ENCODE measurements at regions not wholly inside any gene's neighbourhood (a gene's known extent, or its start where the extent isn't known, plus 50 kb on each side); places are given as distances from the start of the nearest gene placed in this dataset.
A peak's percentile ranks its signal among the peaks of the same experiment; 100 is the strongest.

- H3K4me3 ChIP-seq (replicated peaks in 1 of 2; ENCODE audit: low read depth in 2 of 2, low read length in 2 of 2), result no peak overlapping the region
- no peak for DNase-seq (ENCODE audit: low read depth in 2 of 2)
- no peak for TF ChIP-seq CTCF (IDR thresholded peaks at IDR 0.05; ENCODE audit: low read depth, low read length)
Measured at GRCh38 chr2:30382995-30383394, 64.1 kb upstream of the LCLAT1 start.

GRCh38 chr2:30385327-30385726 is 61.7 kb upstream of the LCLAT1 start:
- TF ChIP-seq CTCF (IDR thresholded peaks at IDR 0.05; ENCODE audit: low read depth, low read length), result no peak

DNA sequence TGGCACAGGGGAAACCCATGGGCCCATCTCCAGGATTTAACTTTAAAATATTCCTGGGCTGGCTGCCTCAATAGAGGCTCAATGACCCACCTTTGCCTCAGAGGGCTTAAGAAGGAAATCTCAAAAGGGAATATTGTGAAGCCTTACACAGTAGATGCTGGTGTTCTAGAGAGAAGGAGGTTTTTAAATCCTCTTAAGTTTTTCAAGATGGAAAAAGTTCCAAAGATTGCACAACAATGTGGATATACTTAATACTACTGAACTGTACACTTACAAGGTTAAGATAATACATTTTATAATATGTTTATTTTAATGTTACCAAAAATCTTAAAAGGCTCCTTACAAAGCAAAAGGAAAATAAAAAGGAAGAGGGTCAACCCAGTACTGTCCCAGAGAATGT is 54.9 kb upstream of the LCLAT1 start:
- H3K4me3 ChIP-seq (replicated peaks in 1 of 2; ENCODE audit: low read depth in 2 of 2, low read length in 2 of 2), result no peak overlapping the region
- DNase-seq (ENCODE audit: low read depth in 2 of 2), result no peak
- TF ChIP-seq CTCF (IDR thresholded peaks at IDR 0.05; ENCODE audit: low read depth, low read length), result no peak

More at GRCh38 chr2:30385327-30385726, 61.7 kb upstream of the LCLAT1 start:
- no peak overlapping the region for H3K4me3 ChIP-seq (replicated peaks in 1 of 2; ENCODE audit: low read depth in 2 of 2, low read length in 2 of 2)
- peak; percentile 49 to 51 for DNase-seq (ENCODE audit: low read depth in 2 of 2)

GRCh38 chr2:30393510-30393909 is 53.5 kb upstream of the LCLAT1 start:
- no peak overlapping the region for H3K4me3 ChIP-seq (replicated peaks in 1 of 2; ENCODE audit: low read depth in 2 of 2, low read length in 2 of 2)
- no peak for TF ChIP-seq CTCF (IDR thresholded peaks at IDR 0.05; ENCODE audit: low read depth, low read length)
- no peak for DNase-seq (ENCODE audit: low read depth in 2 of 2)

- no peak for TF ChIP-seq CTCF (IDR thresholded peaks at IDR 0.05; ENCODE audit: low read depth, low read length)
- no peak overlapping the region for H3K4me3 ChIP-seq (replicated peaks in 1 of 2; ENCODE audit: low read depth in 2 of 2, low read length in 2 of 2)
- no peak for DNase-seq (ENCODE audit: low read depth in 2 of 2)
Measured at GRCh38 chr2:30394096-30394495, 53.0 kb upstream of the LCLAT1 start.

DNA sequence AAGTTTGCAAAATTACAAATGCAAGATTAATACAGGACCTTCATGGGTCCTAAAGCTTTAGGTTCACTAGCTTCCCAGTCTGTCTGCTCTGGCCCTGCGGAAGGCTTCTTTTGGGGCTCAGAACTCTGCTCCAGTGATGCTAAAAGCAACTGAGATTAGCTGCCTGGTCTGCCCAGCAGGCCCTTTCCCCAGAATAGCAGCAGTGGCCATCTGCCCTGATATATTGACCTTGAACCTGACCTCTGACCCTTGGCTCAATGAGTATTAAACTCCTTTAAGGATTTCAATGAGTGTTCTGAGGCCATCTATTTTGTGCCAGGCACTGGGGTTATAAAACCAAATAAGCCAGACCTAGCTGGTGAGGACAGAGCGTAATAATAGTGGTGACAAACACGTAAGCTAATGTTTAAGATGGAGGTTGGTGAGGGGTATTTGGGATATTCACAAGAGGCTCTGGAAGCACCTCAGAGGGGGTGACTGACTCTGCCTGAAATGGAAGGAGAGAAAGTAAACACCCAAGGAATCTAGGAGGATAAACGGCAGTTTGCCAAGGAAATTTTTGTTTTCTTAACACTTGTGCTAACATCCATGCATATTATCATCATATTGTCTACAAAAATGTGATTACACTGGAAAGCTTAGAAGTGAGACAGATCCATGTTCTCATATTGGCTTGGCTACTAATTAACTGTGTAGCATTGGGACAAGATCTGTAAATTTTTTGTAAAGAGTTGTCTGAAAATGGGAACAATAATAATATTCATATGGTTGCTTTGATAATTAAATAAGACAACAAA is 50.4 kb upstream of the LCLAT1 start:
- no peak overlapping the region for H3K4me3 ChIP-seq (replicated peaks in 1 of 2; ENCODE audit: low read depth in 2 of 2, low read length in 2 of 2)
- no peak for TF ChIP-seq CTCF (IDR thresholded peaks at IDR 0.05; ENCODE audit: low read depth, low read length)
- DNase-seq (ENCODE audit: low read depth in 2 of 2), result no peak

Data from cardiac fibroblast (primary cell).